Panc1 (cell line): ENCODE measurements at regions not wholly inside any gene's neighbourhood (a gene's known extent, or its start where the extent isn't known, plus 50 kb on each side); places are given as distances from the start of the nearest gene placed in this dataset.

ENCODE experiments used
- ATAC-seq: fragments of 200-7000 bp; cut with Tn5 transposase; 2 replicates; pipeline ENCODE4 v1.9.1; 2020; ENCODE audit warnings: mild to moderate bottlenecking, moderate library complexity
- BruUV-seq: library from RNA; stranded (reverse); fragments of 400-500 nt; replicated peaks from 2 replicates; lab custom pipeline; 2021; lab: Mats Ljungman, UMichigan
- CTCF ChIA-PET: fragments of 300-600 bp; sonication (Branson Sonifier 250); formaldehyde crosslinking; loops from one replicate; lab custom pipeline; 2022; ENCODE audit warnings: antibody characterized with exemption; lab: Charles Lee
- POLR2A ChIA-PET: fragments of 300-600 bp; sonication (Branson Sonifier 250); formaldehyde crosslinking; loops from one replicate; lab custom pipeline; 2022; ENCODE audit warnings: antibody characterized with exemption; lab: Charles Lee
- DNase-seq: peaks from one replicate; pipeline ENCODE4 v3.0.0-alpha.2; 2010; ENCODE audit warnings: low read depth, low spot score
- H3K27ac ChIP-seq: 2 replicates; pipeline ENCODE4 v1.5.1; 2011; ENCODE audit warnings: mild to moderate bottlenecking, low read length, inconsistent platforms
- H3K27me3 ChIP-seq: fragments of 200-500 bp; sonication (Bioruptor generic); 2 replicates; pipeline ENCODE4 v1.6.0; 2014; ENCODE audit warnings: low read length, inconsistent platforms; ENCODE audit not compliant: control insufficient read depth, insufficient read depth
- H3K36me3 ChIP-seq: fragments of 200-500 bp; sonication (Bioruptor generic); 2 replicates; pipeline ENCODE4 v1.5.1; 2014; ENCODE audit warnings: inconsistent platforms, mild to moderate bottlenecking, low read length, moderate library complexity; ENCODE audit not compliant: control insufficient read depth, insufficient read depth
- H3K4me1 ChIP-seq: 2 replicates; pipeline ENCODE4 v1.5.1; 2011; ENCODE audit warnings: inconsistent platforms, mild to moderate bottlenecking, low read length, moderate library complexity; ENCODE audit not compliant: control insufficient read depth, insufficient read depth
- H3K4me3 ChIP-seq, 2 experiments: 2 replicates each; pipeline ENCODE4 v1.5.1; 2011 to 2012; ENCODE audit warnings: low read depth in 2 of 2, low read length in 2 of 2, mild to moderate bottlenecking in 2 of 2, inconsistent platforms in 1 of 2, moderate library complexity in 1 of 2
- H3K9me3 ChIP-seq: fragments of 200-500 bp; sonication (Bioruptor generic); 2 replicates; pipeline ENCODE4 v1.5.1; 2014; ENCODE audit warnings: low read depth, mild to moderate bottlenecking, inconsistent platforms, low read length, moderate library complexity; ENCODE audit not compliant: control insufficient read depth, insufficient read depth
- POLR2AphosphoS5 ChIP-seq: IDR thresholded peaks from 2 replicates; pipeline ENCODE4 v1.6.1; 2012; ENCODE audit warnings: mild to moderate bottlenecking, low read depth, low read length, moderate library complexity
- SIN3A ChIP-seq: IDR thresholded peaks from 2 replicates; pipeline ENCODE4 v1.6.1; 2012; ENCODE audit warnings: low read depth, mild to moderate bottlenecking, low read length, moderate library complexity, borderline replicate concordance; ENCODE audit not compliant: insufficient read depth
- TCF7L2 ChIP-seq: IDR thresholded peaks from 2 replicates; pipeline ENCODE4 v1.6.1; 2011; ENCODE audit warnings: mild to moderate bottlenecking, low read depth, low read length, inconsistent platforms
- in situ Hi-C: cut with HindIII; loops from 2 replicates; pipeline ENCODE4 v1.10.0; 2016; ENCODE audit warnings: low sequenced_read_pairs, low pct_unique_long_range_greater_than_20kb
- intact Hi-C: fragments of 100-400 bp; cut with micrococcal nuclease; formaldehyde crosslinking; loops from one replicate; pipeline ENCODE4 v1.10.0; 2022; ENCODE audit not compliant: unreplicated experiment
- TF ChIP-seq, protein P1 (sequence below), 2 experiments: IDR thresholded peaks; 2 replicates each; pipeline ENCODE4 v1.6.1; 2011 to 2012; ENCODE audit warnings: low read depth in 2 of 2, control low read depth in 1 of 2, low read length in 1 of 2, mild to moderate bottlenecking in 1 of 2, moderate library complexity in 1 of 2; ENCODE audit not compliant: insufficient read depth in 1 of 2
- TF ChIP-seq, protein P2 (sequence below): fragments of 450-650 bp; IDR thresholded peaks from 2 replicates; pipeline ENCODE4 v1.5.1; 2017; ENCODE audit warnings: mild to moderate bottlenecking

DNA sequence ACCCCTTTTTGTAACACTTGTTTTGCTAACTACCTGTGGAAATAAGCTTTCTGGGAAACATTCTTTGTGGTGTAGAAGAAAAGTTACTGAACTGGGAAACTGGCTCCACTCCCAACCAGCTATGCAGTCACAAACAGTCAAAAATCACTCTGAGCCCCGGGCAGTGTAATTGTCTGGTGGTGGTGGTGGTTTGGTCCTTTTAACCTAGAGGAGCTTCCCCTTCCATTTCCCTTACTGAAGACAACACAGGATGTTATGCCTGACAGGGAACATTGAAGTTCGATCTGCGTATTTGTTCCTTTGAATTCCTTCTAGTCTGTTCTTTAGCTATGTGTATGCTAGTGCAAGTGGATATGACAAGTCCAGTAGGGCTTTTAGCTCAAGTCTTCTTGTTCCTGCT, 56.8 kb upstream of the TBCA start:
- intact Hi-C loops, result no loop called here
- CTCF ChIA-PET, result no interaction called here
- H3K9me3 ChIP-seq, result no peaks in the 10 kb centered on the region
- H3K4me3 ChIP-seq, result no peak overlapping the region
- TF ChIP-seq TCF7L2 (no peak), POLR2AphosphoS5 (no peak), SIN3A (no peak)
- TF ChIP-seq, protein P1, sequence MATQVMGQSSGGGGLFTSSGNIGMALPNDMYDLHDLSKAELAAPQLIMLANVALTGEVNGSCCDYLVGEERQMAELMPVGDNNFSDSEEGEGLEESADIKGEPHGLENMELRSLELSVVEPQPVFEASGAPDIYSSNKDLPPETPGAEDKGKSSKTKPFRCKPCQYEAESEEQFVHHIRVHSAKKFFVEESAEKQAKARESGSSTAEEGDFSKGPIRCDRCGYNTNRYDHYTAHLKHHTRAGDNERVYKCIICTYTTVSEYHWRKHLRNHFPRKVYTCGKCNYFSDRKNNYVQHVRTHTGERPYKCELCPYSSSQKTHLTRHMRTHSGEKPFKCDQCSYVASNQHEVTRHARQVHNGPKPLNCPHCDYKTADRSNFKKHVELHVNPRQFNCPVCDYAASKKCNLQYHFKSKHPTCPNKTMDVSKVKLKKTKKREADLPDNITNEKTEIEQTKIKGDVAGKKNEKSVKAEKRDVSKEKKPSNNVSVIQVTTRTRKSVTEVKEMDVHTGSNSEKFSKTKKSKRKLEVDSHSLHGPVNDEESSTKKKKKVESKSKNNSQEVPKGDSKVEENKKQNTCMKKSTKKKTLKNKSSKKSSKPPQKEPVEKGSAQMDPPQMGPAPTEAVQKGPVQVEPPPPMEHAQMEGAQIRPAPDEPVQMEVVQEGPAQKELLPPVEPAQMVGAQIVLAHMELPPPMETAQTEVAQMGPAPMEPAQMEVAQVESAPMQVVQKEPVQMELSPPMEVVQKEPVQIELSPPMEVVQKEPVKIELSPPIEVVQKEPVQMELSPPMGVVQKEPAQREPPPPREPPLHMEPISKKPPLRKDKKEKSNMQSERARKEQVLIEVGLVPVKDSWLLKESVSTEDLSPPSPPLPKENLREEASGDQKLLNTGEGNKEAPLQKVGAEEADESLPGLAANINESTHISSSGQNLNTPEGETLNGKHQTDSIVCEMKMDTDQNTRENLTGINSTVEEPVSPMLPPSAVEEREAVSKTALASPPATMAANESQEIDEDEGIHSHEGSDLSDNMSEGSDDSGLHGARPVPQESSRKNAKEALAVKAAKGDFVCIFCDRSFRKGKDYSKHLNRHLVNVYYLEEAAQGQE (IDR thresholded peaks at IDR 0.05; ENCODE audit: insufficient read depth in 1 of 2, low read depth in 2 of 2, low read length in 1 of 2), result no peak
- TF ChIP-seq, protein P2, sequence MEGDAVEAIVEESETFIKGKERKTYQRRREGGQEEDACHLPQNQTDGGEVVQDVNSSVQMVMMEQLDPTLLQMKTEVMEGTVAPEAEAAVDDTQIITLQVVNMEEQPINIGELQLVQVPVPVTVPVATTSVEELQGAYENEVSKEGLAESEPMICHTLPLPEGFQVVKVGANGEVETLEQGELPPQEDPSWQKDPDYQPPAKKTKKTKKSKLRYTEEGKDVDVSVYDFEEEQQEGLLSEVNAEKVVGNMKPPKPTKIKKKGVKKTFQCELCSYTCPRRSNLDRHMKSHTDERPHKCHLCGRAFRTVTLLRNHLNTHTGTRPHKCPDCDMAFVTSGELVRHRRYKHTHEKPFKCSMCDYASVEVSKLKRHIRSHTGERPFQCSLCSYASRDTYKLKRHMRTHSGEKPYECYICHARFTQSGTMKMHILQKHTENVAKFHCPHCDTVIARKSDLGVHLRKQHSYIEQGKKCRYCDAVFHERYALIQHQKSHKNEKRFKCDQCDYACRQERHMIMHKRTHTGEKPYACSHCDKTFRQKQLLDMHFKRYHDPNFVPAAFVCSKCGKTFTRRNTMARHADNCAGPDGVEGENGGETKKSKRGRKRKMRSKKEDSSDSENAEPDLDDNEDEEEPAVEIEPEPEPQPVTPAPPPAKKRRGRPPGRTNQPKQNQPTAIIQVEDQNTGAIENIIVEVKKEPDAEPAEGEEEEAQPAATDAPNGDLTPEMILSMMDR, result no peak
- no peak for ATAC-seq
- in situ Hi-C loops, result no loop called here
- DNase-seq, result no peak
- H3K27me3 ChIP-seq, result peaks cover 3% of the 10 kb centered on the region
- no peaks in the 10 kb centered on the region for H3K4me1 ChIP-seq
- no TSS peak for BruUV-seq
- H3K36me3 ChIP-seq, result no peaks in the 10 kb centered on the region
- no peak overlapping the region for H3K27ac ChIP-seq
- POLR2A ChIA-PET, result no interaction called here

DNA sequence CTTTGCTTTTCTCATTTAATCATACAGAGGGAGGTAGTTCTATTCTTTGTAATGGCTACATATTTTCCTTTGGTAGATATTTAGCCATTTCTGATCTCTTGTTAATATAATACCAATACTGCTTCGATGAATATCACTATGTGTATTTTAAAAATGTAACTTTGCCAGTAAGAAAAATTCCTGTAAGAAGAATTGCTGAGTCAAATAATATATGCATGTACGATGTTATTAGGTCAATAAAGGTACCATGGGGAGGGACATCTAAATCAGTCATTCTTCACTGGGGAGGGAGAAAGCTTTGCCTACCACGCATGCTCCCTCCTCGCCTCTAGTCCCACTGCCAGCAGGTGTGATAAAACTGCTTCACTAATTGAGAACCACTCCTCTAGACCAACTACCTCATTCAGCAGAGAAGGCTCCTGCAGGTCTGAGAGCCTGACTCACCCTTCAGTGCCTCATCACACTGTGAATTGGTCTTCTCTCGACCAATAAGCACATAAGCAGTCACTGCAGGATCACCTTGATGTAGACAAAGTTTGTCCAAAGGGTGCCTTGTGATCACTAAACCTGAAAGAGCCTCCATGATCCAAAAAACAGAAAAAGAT, 56.1 kb upstream of the TBCA start:
- intact Hi-C loops (no loop called here), in situ Hi-C loops (no loop called here)
- no TSS peak for BruUV-seq

More for the DNA sequence above, 56.1 kb upstream of the TBCA start:
- H3K9me3 ChIP-seq, result no peaks in the 10 kb centered on the region
- ATAC-seq, result no peak
- H3K36me3 ChIP-seq, result no peaks in the 10 kb centered on the region
- DNase-seq, result no peak
- TF ChIP-seq, protein P1 (IDR thresholded peaks at IDR 0.05; ENCODE audit: insufficient read depth in 1 of 2, low read depth in 2 of 2, low read length in 1 of 2), result no peak
- TF ChIP-seq SIN3A (no peak), TCF7L2 (no peak), POLR2AphosphoS5 (no peak)
- TF ChIP-seq, protein P2, result no peak
- peaks cover 3% of the 10 kb centered on the region for H3K27me3 ChIP-seq
- no peak overlapping the region for H3K4me3 ChIP-seq
- ChIA-PET POLR2A (no interaction called here), CTCF (interaction anchor here (0.5 kb wide), 1 partner anchor 177 kb away, joined by 4 read pairs; no protein-coding TSS in a partner anchor)
- H3K27ac ChIP-seq, result no peak overlapping the region
- no peaks in the 10 kb centered on the region for H3K4me1 ChIP-seq
